GM12891 (cell line): ENCODE measurements at regions not wholly inside any gene's neighbourhood (a gene's known extent, or its start where the extent isn't known, plus 50 kb on each side); places are given as distances from the start of the nearest gene placed in this dataset.

Experiments used
- DNase-seq: peaks from one replicate; pipeline ENCODE4 v3.0.0; 2011; ENCODE audit warnings: low spot score; ENCODE audit not compliant: insufficient read length
- FAIRE-seq: peaks from 2 replicates; lab custom pipeline; 2011; peaks lifted over from hg19 to GRCh38; lab: Jason Lieb, UNC
- PAX5 ChIP-seq: IDR thresholded peaks from 2 replicates; pipeline ENCODE4 v1.6.1; 2011; ENCODE audit warnings: low read length, moderate library complexity, mild to moderate bottlenecking; ENCODE audit not compliant: insufficient read depth, severe bottlenecking
- POLR2A ChIP-seq: IDR thresholded peaks from 2 replicates; pipeline ENCODE4 v1.6.1; 2011; ENCODE audit warnings: low read depth, low read length, control low read depth
- POLR2AphosphoS5 ChIP-seq: IDR thresholded peaks from 2 replicates; pipeline ENCODE4 v1.6.1; 2011; ENCODE audit warnings: low read depth, low read length, control low read depth
- POU2F2 ChIP-seq: IDR thresholded peaks from 2 replicates; pipeline ENCODE4 v1.6.1; 2011; ENCODE audit warnings: low read depth, mild to moderate bottlenecking, control low read depth, low read length, moderate library complexity
- SPI1 ChIP-seq: IDR thresholded peaks from 2 replicates; pipeline ENCODE4 v1.6.1; 2011; ENCODE audit warnings: low read depth, low read length, control low read depth
- TAF1 ChIP-seq: IDR thresholded peaks from 2 replicates; pipeline ENCODE4 v1.6.1; 2011; ENCODE audit warnings: low read depth, low read length, control low read depth

GRCh38 chr6:153237670-153238069, 106.6 kb upstream of the RGS17 start:
- DNase-seq (no peak), FAIRE-seq (no peak)
- TF ChIP-seq POLR2AphosphoS5, result no peak
- TF ChIP-seq POLR2A, result no peak
- no peak for TF ChIP-seq POU2F2
- no peak for TF ChIP-seq SPI1
- no peak for TF ChIP-seq TAF1
- TF ChIP-seq PAX5, result no peak

- TF ChIP-seq TAF1, result no peak
- peak; percentile 45; the same call in 1 of the 2 replicates for TF ChIP-seq POU2F2
- FAIRE-seq (peak; percentile 88), DNase-seq (no peak)
Observed at GRCh38 chr6:153231048-153231646, 100.1 kb upstream of the RGS17 start.

DNA sequence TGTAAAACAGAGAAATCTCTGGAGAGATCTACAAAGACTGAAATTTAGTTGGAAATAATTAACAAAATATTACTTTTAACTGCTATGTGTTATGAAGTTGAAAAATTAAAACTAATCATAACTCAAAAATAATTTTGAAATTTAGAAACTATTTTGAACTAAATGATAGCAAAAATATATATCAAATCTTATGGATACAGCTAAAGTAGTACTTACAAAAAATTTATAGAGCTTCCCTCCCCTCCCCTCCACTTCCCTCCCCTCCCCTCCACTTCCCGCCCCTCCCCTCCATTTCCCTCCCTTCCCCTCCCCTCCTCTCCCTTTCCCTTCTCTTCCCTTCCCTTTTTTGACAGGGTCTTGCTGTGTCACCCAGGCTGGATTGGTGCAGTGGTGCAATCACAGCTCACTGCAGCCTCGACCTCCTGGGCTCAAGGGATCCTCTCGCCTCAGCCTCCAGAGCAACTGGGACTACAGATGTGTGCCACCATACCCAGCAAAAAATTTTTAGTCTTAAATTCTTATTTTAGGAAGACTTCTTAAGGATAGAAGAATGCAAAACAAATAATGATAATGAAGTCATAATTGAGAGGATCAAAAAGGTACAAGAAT, 87.2 kb upstream of the RGS17 start:
- no peak for TF ChIP-seq POLR2A
- no peak for TF ChIP-seq SPI1
- TF ChIP-seq TAF1, result no peak
- TF ChIP-seq POU2F2, result no peak
- TF ChIP-seq POLR2AphosphoS5, result no peak
- TF ChIP-seq PAX5, result no peak
- no peak for DNase-seq
- no peak for FAIRE-seq

- no peak for TF ChIP-seq TAF1
- TF ChIP-seq PAX5, result no peak
- TF ChIP-seq POLR2AphosphoS5, result no peak
- TF ChIP-seq POU2F2, result no peak
- no peak for TF ChIP-seq SPI1
- TF ChIP-seq POLR2A, result no peak
- no peak for FAIRE-seq
- DNase-seq, result no peak
Observed at GRCh38 chr6:153216789-153217188, 85.7 kb upstream of the RGS17 start.

DNA sequence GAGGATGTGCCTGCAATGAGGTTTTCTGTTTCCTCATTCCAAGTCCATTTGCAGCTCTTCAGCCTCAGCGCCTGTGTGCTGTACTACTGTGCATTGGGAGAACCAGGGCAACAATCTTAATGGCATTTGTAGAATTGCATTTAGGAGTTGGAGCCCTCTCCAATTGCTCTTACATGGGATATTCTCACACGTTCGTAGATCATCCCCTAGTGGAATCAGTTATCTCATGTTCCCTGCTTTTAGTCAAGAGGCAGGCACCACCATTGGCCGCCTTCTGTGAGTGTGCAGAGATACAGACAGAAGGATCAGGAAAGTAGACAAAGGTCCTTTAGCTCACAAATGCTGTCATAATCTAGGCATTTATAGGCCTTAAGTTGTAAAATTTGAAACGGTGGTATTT, 84.2 kb upstream of the RGS17 start:
- FAIRE-seq (no peak), DNase-seq (no peak)
- TF ChIP-seq SPI1 (no peak), POLR2AphosphoS5 (no peak), POLR2A (no peak), POU2F2 (no peak), TAF1 (no peak), PAX5 (no peak)

DNA sequence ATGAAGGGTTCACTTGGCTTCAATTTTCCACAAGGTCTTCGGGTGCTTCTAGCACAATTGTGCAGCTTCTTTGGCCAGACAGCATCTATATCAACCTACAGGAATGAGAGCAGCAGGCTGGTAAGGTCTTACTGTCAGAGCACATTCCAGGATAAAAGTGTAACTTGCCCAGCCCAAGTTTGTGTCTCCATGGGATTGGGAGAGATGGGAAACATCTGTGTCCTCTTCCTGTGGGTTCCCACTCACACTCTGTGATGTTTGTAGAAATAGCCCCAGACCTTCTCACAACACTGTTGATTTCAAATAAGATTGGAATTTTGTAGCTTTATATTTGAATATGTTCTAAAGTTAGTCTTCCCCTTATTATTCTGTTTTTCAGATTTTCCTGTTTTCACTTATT, 83.4 kb upstream of the RGS17 start:
- FAIRE-seq (no peak), DNase-seq (no peak)
- TF ChIP-seq POLR2A (no peak), SPI1 (no peak), POLR2AphosphoS5 (no peak)

DNA sequence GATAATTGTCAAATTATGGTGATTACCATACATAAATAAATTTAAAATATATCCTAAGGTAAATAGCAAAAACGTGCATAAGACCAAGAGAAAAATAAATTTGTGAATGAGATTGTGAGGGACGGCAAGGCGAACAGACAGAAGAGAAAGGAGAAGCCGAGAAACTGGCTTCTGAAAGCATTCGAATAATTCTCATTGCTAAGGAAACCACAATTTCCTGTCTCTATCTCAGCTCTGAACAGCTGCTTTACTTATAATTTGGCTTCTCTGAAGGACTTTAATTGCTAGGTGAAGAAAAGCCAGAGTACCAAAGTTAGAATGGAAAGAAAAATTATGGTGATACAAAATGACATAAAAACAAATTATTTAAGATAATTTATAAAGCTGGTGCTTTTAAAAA, 79.0 kb upstream of the RGS17 start:
- TF ChIP-seq POLR2AphosphoS5 (no peak), POLR2A (no peak), SPI1 (no peak), POU2F2 (no peak), TAF1 (no peak), PAX5 (no peak)
- DNase-seq, result no peak
- no peak for FAIRE-seq

- no peak for DNase-seq
- FAIRE-seq, result no peak
- TF ChIP-seq POLR2A (no peak), POLR2AphosphoS5 (no peak), PAX5 (no peak)
Observed at GRCh38 chr6:153208706-153209105, 77.6 kb upstream of the RGS17 start.

- no peak for TF ChIP-seq TAF1
- DNase-seq (no peak), FAIRE-seq (no peak)
Observed at GRCh38 chr6:153207617-153208016, 76.5 kb upstream of the RGS17 start.

GRCh38 chr6:153207006-153207405, 75.9 kb upstream of the RGS17 start:
- FAIRE-seq (no peak), DNase-seq (no peak)
- TF ChIP-seq PAX5 (no peak), POLR2AphosphoS5 (no peak)
